Neural progenitor cell (in vitro differentiated cells): ENCODE measurements at regions not wholly inside any gene's neighbourhood (a gene's known extent, or its start where the extent isn't known, plus 50 kb on each side); places are given as distances from the start of the nearest gene placed in this dataset.

Experiments
- CTCF ChIP-seq: fragments of 200-600 bp; sonication (generic); IDR thresholded peaks from 2 replicates; pipeline ENCODE4 v1.5.1; 2017; ENCODE audit warnings: antibody characterized with exemption, mild to moderate bottlenecking
- EZH2 ChIP-seq: fragments of 200-600 bp; sonication (generic); IDR thresholded peaks from 2 replicates; pipeline ENCODE4 v1.6.1; 2017; ENCODE audit warnings: antibody characterized with exemption, mild to moderate bottlenecking, moderate library complexity

- TF ChIP-seq EZH2 (no peak), CTCF (no peak)
These were observed 70.4 kb upstream of the MDFIC start for GRCh38 chr7:114851406-114852061.
